HCT116 (cell line): ENCODE measurements at regions not wholly inside any gene's neighbourhood (a gene's known extent, or its start where the extent isn't known, plus 50 kb on each side); places are given as distances from the start of the nearest gene placed in this dataset.

Experiments
- ATAC-seq: fragments of 200-7000 bp; cut with Tn5 transposase; 2 replicates; pipeline ENCODE4 v1.9.1; 2020; ENCODE audit warnings: mild to moderate bottlenecking, moderate library complexity
- BruUV-seq: library from RNA; stranded (reverse); fragments of 400-500 nt; replicated peaks from 2 replicates; lab custom pipeline; 2021; lab: Mats Ljungman, UMichigan
- CTCF ChIA-PET: fragments of 300-600 bp; sonication (Branson Sonifier 250); formaldehyde crosslinking; loops from one replicate; lab custom pipeline; 2021; ENCODE audit warnings: antibody characterized with exemption; lab: Charles Lee
- POLR2A ChIA-PET: fragments of 300-600, 350-600 bp; sonication (Branson Sonifier 250); formaldehyde crosslinking; loops from one replicate; lab custom pipeline; 2021; ENCODE audit warnings: antibody characterized with exemption; lab: Charles Lee
- RAD21 ChIA-PET, 2 experiments: fragments of 300-600 bp; sonication (Branson Sonifier 250); formaldehyde crosslinking; loops; one replicate each; lab custom pipeline; 2023; ENCODE audit warnings: low total read pairs in 2 of 2; ENCODE audit not compliant: uncharacterized antibody in 2 of 2, unreplicated experiment in 2 of 2, low non-redundant PET in 1 of 2; lab: Charles Lee
- DNase-seq: peaks from one replicate; pipeline ENCODE4 v3.0.0-alpha.2; 2010; ENCODE audit warnings: low read depth, low spot score
- H2AFZ ChIP-seq: fragments of 200-600 bp; shearing (Covaris generic), sonication (generic); 2 replicates; pipeline ENCODE4 v1.6.1; 2017; ENCODE audit warnings: low read depth, mixed run types, mixed read lengths, antibody characterized with exemption, low read length; ENCODE audit not compliant: poor library complexity, severe bottlenecking
- H3K27ac ChIP-seq: 2 replicates; pipeline ENCODE4 v1.5.1; 2012; ENCODE audit warnings: low read depth, low read length
- H3K27me3 ChIP-seq: fragments of 200-600 bp; sonication (generic); 2 replicates; pipeline ENCODE4 v1.6.1; 2016; ENCODE audit warnings: mixed run types, low read length, mixed read lengths; ENCODE audit not compliant: insufficient read depth
- H3K36me3 ChIP-seq, 2 experiments: fragments of 200-500 bp in 1 of 2; fragments of 200-600 bp in 1 of 2; sonication (Bioruptor generic) in 1 of 2; sonication (generic) in 1 of 2; 2 replicates each; pipeline versions ENCODE4 v1.5.1 to v1.6.1; 2014 to 2016; ENCODE audit warnings: low read length in 2 of 2, inconsistent platforms in 1 of 2, mixed read lengths in 1 of 2, mixed run types in 1 of 2; ENCODE audit not compliant: insufficient read depth in 2 of 2, control insufficient read depth in 1 of 2
- H3K4me1 ChIP-seq, 2 experiments: fragments of 200-600 bp in 1 of 2; sonication (generic) in 1 of 2; 2 replicates each; pipeline versions ENCODE4 v1.5.1 to v1.6.1; 2012 to 2017; ENCODE audit warnings: low read length in 2 of 2, inconsistent platforms in 1 of 2, mild to moderate bottlenecking in 1 of 2, mixed read lengths in 1 of 2, mixed run types in 1 of 2, moderate library complexity in 1 of 2; ENCODE audit not compliant: insufficient read depth in 2 of 2, control insufficient read depth in 1 of 2
- H3K4me2 ChIP-seq: fragments of 200-600 bp; sonication (generic); 2 replicates; pipeline ENCODE4 v1.6.1; 2017; ENCODE audit warnings: mixed run types, low read length, mixed read lengths
- H3K4me3 ChIP-seq, 2 experiments: fragments of 200-600 bp in 1 of 2; sonication (generic) in 1 of 2; replicated peaks in 1 of 2; 2 replicates each; pipeline ENCODE4 v1.5.1; 2011 to 2016; ENCODE audit warnings: low read length in 2 of 2, control low read depth in 1 of 2, low read depth in 1 of 2, mild to moderate bottlenecking in 1 of 2, mixed read lengths in 1 of 2, mixed run types in 1 of 2
- H3K79me2 ChIP-seq: fragments of 200-600 bp; sonication (generic); 2 replicates; pipeline ENCODE4 v1.6.1; 2017; ENCODE audit warnings: mild to moderate bottlenecking, mixed run types, low read length, moderate library complexity, mixed read lengths; ENCODE audit not compliant: insufficient read depth
- H3K9ac ChIP-seq: fragments of 200-600 bp; sonication (generic); 2 replicates; pipeline ENCODE4 v1.6.1; 2016; ENCODE audit warnings: low read length, mixed read lengths
- H3K9me2 ChIP-seq: fragments of 200-600 bp; sonication (generic), shearing (Covaris generic); 2 replicates; pipeline ENCODE4 v1.6.1; 2017; ENCODE audit warnings: mixed run types, mild to moderate bottlenecking, moderate library complexity; ENCODE audit not compliant: insufficient read depth
- H3K9me3 ChIP-seq, 2 experiments: fragments of 200-500 bp in 1 of 2; fragments of 200-600 bp in 1 of 2; sonication (Bioruptor generic) in 1 of 2; sonication (generic) in 1 of 2; 2 replicates each; pipeline ENCODE4 v1.6.1; 2014 to 2017; ENCODE audit warnings: low read length in 2 of 2, mixed read lengths in 2 of 2, inconsistent platforms in 1 of 2, low read depth in 1 of 2, mild to moderate bottlenecking in 1 of 2, mixed run types in 1 of 2, moderate library complexity in 1 of 2; ENCODE audit not compliant: control insufficient read depth in 1 of 2, insufficient read depth in 1 of 2
- H4K20me1 ChIP-seq: fragments of 200-600 bp; sonication (generic), shearing (Covaris generic); 2 replicates; pipeline ENCODE4 v1.6.1; 2017; ENCODE audit warnings: mixed run types, mild to moderate bottlenecking, moderate library complexity; ENCODE audit not compliant: insufficient read depth
- CEBPB ChIP-seq: IDR thresholded peaks from 2 replicates; pipeline ENCODE4 v1.6.1; 2012; ENCODE audit warnings: low read depth
- CTCF ChIP-seq, 3 experiments: fragments of 200-600 bp in 1 of 3; sonication (generic) in 1 of 3; IDR thresholded peaks in 2 of 3; conservative IDR thresholded peaks in 1 of 3; 2 replicates each; pipeline ENCODE4 v1.5.1; 2012 to 2017; ENCODE audit warnings: low read depth in 2 of 3, low read length in 2 of 3, antibody characterized with exemption in 1 of 3, borderline replicate concordance in 1 of 3, control low read depth in 1 of 3, mild to moderate bottlenecking in 1 of 3, mixed read lengths in 1 of 3, mixed run types in 1 of 3, moderate library complexity in 1 of 3; ENCODE audit not compliant: insufficient read depth in 1 of 3
- EGR1 ChIP-seq: IDR thresholded peaks from 2 replicates; pipeline ENCODE4 v1.6.1; 2012; ENCODE audit warnings: low read depth
- ELF1 ChIP-seq: IDR thresholded peaks from 2 replicates; pipeline ENCODE4 v1.6.1; 2012; ENCODE audit warnings: low read depth, borderline replicate concordance
- EZH2 ChIP-seq: fragments of 200-600 bp; sonication (generic); IDR thresholded peaks from 2 replicates; pipeline ENCODE4 v1.6.1; 2017; ENCODE audit warnings: antibody characterized with exemption, mixed run types
- MAX ChIP-seq: IDR thresholded peaks from 2 replicates; pipeline ENCODE4 v1.6.1; 2012
- POLR2A ChIP-seq: IDR thresholded peaks from 2 replicates; pipeline ENCODE4 v1.7.0; 2011; ENCODE audit warnings: borderline replicate concordance; ENCODE audit not compliant: insufficient read depth, insufficient read length; ENCODE audit errors: extremely low read depth
- RAD21 ChIP-seq: IDR thresholded peaks from 2 replicates; pipeline ENCODE4 v1.6.1; 2012; ENCODE audit warnings: low read depth, mild to moderate bottlenecking
- SP1 ChIP-seq: IDR thresholded peaks from 2 replicates; pipeline ENCODE4 v1.6.1; 2012; ENCODE audit warnings: low read depth
- SRF ChIP-seq: IDR thresholded peaks from 2 replicates; pipeline ENCODE4 v1.6.1; 2012; ENCODE audit warnings: low read depth
- TCF7L2 ChIP-seq: IDR thresholded peaks from 2 replicates; pipeline ENCODE4 v1.7.0; 2011; ENCODE audit warnings: borderline replicate concordance, inconsistent platforms; ENCODE audit not compliant: insufficient read depth, insufficient read length; ENCODE audit errors: extremely low read depth
- YY1 ChIP-seq: IDR thresholded peaks from 2 replicates; pipeline ENCODE4 v1.6.1; 2011; ENCODE audit warnings: low read length, low read depth, moderate library complexity, mild to moderate bottlenecking; ENCODE audit not compliant: insufficient replicate concordance; ENCODE audit errors: extremely low read depth
- ZFX ChIP-seq: fragments of 450-650 bp; IDR thresholded peaks from 2 replicates; pipeline ENCODE4 v1.6.1; 2017
- ZNF274 ChIP-seq: fragments of 200-500 bp; sonication (Bioruptor generic); IDR thresholded peaks from 2 replicates; pipeline ENCODE4 v1.6.1; 2014; ENCODE audit warnings: mild to moderate bottlenecking, low read depth, low read length, inconsistent platforms
- intact Hi-C: fragments of 100-400 bp; cut with micrococcal nuclease; formaldehyde crosslinking; loops from 2 replicates; pipeline ENCODE4 v1.10.0; 2022
- TF ChIP-seq, protein P1 (sequence below): IDR thresholded peaks from 2 replicates; pipeline ENCODE4 v1.6.1; 2012; ENCODE audit warnings: low read depth

DNA sequence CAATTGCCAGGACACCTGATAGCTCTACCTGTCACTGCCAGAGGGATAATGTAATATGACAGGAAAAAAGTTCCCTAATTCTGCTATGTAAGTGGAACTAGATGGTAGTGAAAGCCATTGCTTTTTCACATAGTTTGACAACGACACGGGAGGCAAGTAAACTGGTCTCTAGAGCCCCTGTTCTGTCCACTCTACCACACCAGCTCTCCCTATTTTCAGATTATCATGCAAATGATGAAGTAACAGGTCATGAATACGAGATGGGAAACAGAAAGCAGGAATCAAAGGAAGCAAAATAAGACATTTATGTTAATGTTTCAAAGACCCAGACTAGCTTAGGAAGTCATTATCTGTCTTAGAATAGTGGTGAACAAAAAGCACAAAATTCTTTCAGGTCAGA, 56.2 kb downstream of the TAF11L14 start:
- intact Hi-C loops, result no loop called here
- BruUV-seq, result no TSS peak

More for the DNA sequence above, 56.2 kb downstream of the TAF11L14 start:
- ChIA-PET RAD21 (no interaction called here), CTCF (no interaction called here), POLR2A (no interaction called here)
- TF ChIP-seq EGR1 (no peak), CEBPB (no peak), TCF7L2 (no peak), ZFX (no peak), ZNF274 (no peak), CTCF (IDR thresholded peaks at IDR 0.05 in 2 of 3, conservative IDR thresholded peaks at IDR 0.05 in 1 of 3; ENCODE audit: borderline replicate concordance in 1 of 3, insufficient read depth in 1 of 3, low read depth in 2 of 3, low read length in 2 of 3) (no peak), SRF (no peak), EZH2 (no peak), ELF1 (no peak), YY1 (no peak), SP1 (no peak), POLR2A (no peak), MAX (no peak), RAD21 (no peak)
- TF ChIP-seq, protein P1, sequence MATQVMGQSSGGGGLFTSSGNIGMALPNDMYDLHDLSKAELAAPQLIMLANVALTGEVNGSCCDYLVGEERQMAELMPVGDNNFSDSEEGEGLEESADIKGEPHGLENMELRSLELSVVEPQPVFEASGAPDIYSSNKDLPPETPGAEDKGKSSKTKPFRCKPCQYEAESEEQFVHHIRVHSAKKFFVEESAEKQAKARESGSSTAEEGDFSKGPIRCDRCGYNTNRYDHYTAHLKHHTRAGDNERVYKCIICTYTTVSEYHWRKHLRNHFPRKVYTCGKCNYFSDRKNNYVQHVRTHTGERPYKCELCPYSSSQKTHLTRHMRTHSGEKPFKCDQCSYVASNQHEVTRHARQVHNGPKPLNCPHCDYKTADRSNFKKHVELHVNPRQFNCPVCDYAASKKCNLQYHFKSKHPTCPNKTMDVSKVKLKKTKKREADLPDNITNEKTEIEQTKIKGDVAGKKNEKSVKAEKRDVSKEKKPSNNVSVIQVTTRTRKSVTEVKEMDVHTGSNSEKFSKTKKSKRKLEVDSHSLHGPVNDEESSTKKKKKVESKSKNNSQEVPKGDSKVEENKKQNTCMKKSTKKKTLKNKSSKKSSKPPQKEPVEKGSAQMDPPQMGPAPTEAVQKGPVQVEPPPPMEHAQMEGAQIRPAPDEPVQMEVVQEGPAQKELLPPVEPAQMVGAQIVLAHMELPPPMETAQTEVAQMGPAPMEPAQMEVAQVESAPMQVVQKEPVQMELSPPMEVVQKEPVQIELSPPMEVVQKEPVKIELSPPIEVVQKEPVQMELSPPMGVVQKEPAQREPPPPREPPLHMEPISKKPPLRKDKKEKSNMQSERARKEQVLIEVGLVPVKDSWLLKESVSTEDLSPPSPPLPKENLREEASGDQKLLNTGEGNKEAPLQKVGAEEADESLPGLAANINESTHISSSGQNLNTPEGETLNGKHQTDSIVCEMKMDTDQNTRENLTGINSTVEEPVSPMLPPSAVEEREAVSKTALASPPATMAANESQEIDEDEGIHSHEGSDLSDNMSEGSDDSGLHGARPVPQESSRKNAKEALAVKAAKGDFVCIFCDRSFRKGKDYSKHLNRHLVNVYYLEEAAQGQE, result no peak
- no peak overlapping the region for H3K27ac ChIP-seq
- no peaks in the 10 kb centered on the region for H3K36me3 ChIP-seq
- H3K4me3 ChIP-seq, result no peak overlapping the region
- no peak for DNase-seq
- peaks cover 0 to 33% of the 10 kb centered on the region in 2 experiments; a peak in 2 of 4 replicates for H3K9me3 ChIP-seq
- H2AFZ ChIP-seq, result no peak overlapping the region
- no peak overlapping the region for H3K9ac ChIP-seq
- no peaks in the 10 kb centered on the region for H4K20me1 ChIP-seq
- no peaks in the 10 kb centered on the region for H3K79me2 ChIP-seq
- H3K27me3 ChIP-seq, result no peaks in the 10 kb centered on the region
- no peak for ATAC-seq
- no peaks in the 10 kb centered on the region for H3K9me2 ChIP-seq
- H3K4me2 ChIP-seq, result no peak overlapping the region
- H3K4me1 ChIP-seq, result no peaks in the 10 kb centered on the region
